Spinal cord (tissue), 9 donors: ENCODE measurements at regions not wholly inside any gene's neighbourhood (a gene's known extent, or its start where the extent isn't known, plus 50 kb on each side); places are given as distances from the start of the nearest gene placed in this dataset.

Experiments used
- DNase-seq, 6 donors: peaks; one replicate each; pipeline versions ENCODE4 v3.0.0 to v3.0.0-alpha.2; 2013 to 2015; ENCODE audit warnings: low spot score in 6 of 6, low read depth in 4 of 6
- H3K27ac ChIP-seq: one replicate; pipeline ENCODE4 v1.5.1; 2013; ENCODE audit warnings: low read depth, low read length, control low read depth
- H3K27me3 ChIP-seq: one replicate; pipeline ENCODE4 v1.6.1; 2013; ENCODE audit warnings: low read length; ENCODE audit not compliant: control insufficient read depth, insufficient read depth
- H3K36me3 ChIP-seq: one replicate; pipeline ENCODE4 v1.6.1; 2013; ENCODE audit warnings: low read length; ENCODE audit not compliant: control insufficient read depth, insufficient read depth
- H3K4me1 ChIP-seq: one replicate; pipeline ENCODE4 v1.6.1; 2013; ENCODE audit warnings: low read length; ENCODE audit not compliant: control insufficient read depth, insufficient read depth
- H3K4me3 ChIP-seq: one replicate; pipeline ENCODE4 v1.5.1; 2013; ENCODE audit warnings: low read depth, low read length, control low read depth
- H3K9me3 ChIP-seq: one replicate; pipeline ENCODE4 v1.6.1; 2013; ENCODE audit warnings: low read length; ENCODE audit not compliant: control insufficient read depth, insufficient read depth
- WGBS: methylation state at CpG from one replicate; pipeline ENCODE4 v1.1.5; 2013; ENCODE audit warnings: missing lambda C conversion rate; ENCODE audit not compliant: insufficient coverage; 5-methylcytosine and 5-hydroxymethylcytosine counted together
- donor health status: healthy.

GRCh38 chr13:111482126-111482525 lies 161.7 kb downstream of the TEX29 start:
- Histone ChIP-seq H3K27ac (no peak overlapping the region), H3K9me3 (peaks cover 4% of the 10 kb centered on the region), H3K27me3 (peaks cover 2% of the 10 kb centered on the region), H3K4me3 (no peak overlapping the region), H3K4me1 (peaks cover 6% of the 10 kb centered on the region), H3K36me3 (no peaks in the 10 kb centered on the region)
- WGBS: 97% methylated on average over 3 of the region's 6 CpGs
- DNase-seq: no peak

GRCh38 chr13:111482806-111483620 lies 162.6 kb downstream of the TEX29 start:
- Histone ChIP-seq H3K9me3 (peaks cover 10% of the 10 kb centered on the region), H3K4me3 (no peak overlapping the region), H3K27ac (no peak overlapping the region), H3K36me3 (no peaks in the 10 kb centered on the region), H3K4me1 (peaks cover 6% of the 10 kb centered on the region), H3K27me3 (peaks cover 2% of the 10 kb centered on the region)
- DNase-seq: no peak
- WGBS: 89% methylated on average over 18 of the region's 18 CpGs

- Histone ChIP-seq H3K9me3 (peaks cover 11% of the 10 kb centered on the region), H3K27ac (no peak overlapping the region), H3K27me3 (peaks cover 2% of the 10 kb centered on the region), H3K4me3 (no peak overlapping the region), H3K36me3 (no peaks in the 10 kb centered on the region), H3K4me1 (peaks cover 6% of the 10 kb centered on the region)
- WGBS: 100% methylated on average over 5 of the region's 7 CpGs
- no peak for DNase-seq
These were observed 163.2 kb downstream of the TEX29 start for GRCh38 chr13:111483621-111483987.

- H3K27ac ChIP-seq: no peak overlapping the region
- 71% methylated on average over 18 of the region's 22 CpGs for WGBS
- H3K27me3 ChIP-seq: peaks cover 7% of the 10 kb centered on the region
- no peak overlapping the region for H3K4me3 ChIP-seq
- peaks cover 11% of the 10 kb centered on the region for H3K9me3 ChIP-seq
- peak in 1 of 6 donors; percentile 24 for DNase-seq
- H3K4me1 ChIP-seq: peaks cover 6% of the 10 kb centered on the region
- no peaks in the 10 kb centered on the region for H3K36me3 ChIP-seq
These were observed 163.9 kb downstream of the TEX29 start for GRCh38 chr13:111484141-111484925.

- Histone ChIP-seq H3K27me3 (peaks cover 8% of the 10 kb centered on the region), H3K4me3 (no peak overlapping the region), H3K9me3 (peaks cover 11% of the 10 kb centered on the region), H3K4me1 (peaks cover 6% of the 10 kb centered on the region), H3K27ac (no peak overlapping the region), H3K36me3 (no peaks in the 10 kb centered on the region)
- no peak for DNase-seq
- WGBS: 90% methylated on average over 4 of the region's 7 CpGs
These were observed 164.5 kb downstream of the TEX29 start for GRCh38 chr13:111484959-111485358.

- no peak for DNase-seq
- H3K4me3 ChIP-seq: no peak overlapping the region
- peaks cover 11% of the 10 kb centered on the region for H3K9me3 ChIP-seq
- WGBS: 97% methylated on average over 13 of the region's 20 CpGs
- peaks cover 6% of the 10 kb centered on the region for H3K4me1 ChIP-seq
- no peaks in the 10 kb centered on the region for H3K36me3 ChIP-seq
- peaks cover 10% of the 10 kb centered on the region for H3K27me3 ChIP-seq
- H3K27ac ChIP-seq: no peak overlapping the region
These were observed 165.2 kb downstream of the TEX29 start for GRCh38 chr13:111485491-111486250.

GRCh38 chr13:111486331-111486730 lies 165.9 kb downstream of the TEX29 start:
- WGBS: 96% methylated on average over 8 of the region's 8 CpGs
- Histone ChIP-seq H3K27me3 (peaks cover 12% of the 10 kb centered on the region), H3K9me3 (peaks cover 11% of the 10 kb centered on the region), H3K36me3 (no peaks in the 10 kb centered on the region), H3K4me3 (no peak overlapping the region), H3K27ac (no peak overlapping the region), H3K4me1 (peaks cover 6% of the 10 kb centered on the region)
- DNase-seq: no peak

- Histone ChIP-seq H3K9me3 (peaks cover 11% of the 10 kb centered on the region), H3K36me3 (no peaks in the 10 kb centered on the region), H3K27ac (no peak overlapping the region), H3K27me3 (peaks cover 12% of the 10 kb centered on the region), H3K4me3 (no peak overlapping the region), H3K4me1 (peaks cover 6% of the 10 kb centered on the region)
- DNase-seq: no peak
- 96% methylated on average over 6 of the region's 6 CpGs for WGBS
These were observed 166.4 kb downstream of the TEX29 start for GRCh38 chr13:111486801-111487200.

- Histone ChIP-seq H3K4me1 (peaks cover 15% of the 10 kb centered on the region), H3K27ac (no peak overlapping the region), H3K4me3 (no peak overlapping the region), H3K27me3 (peaks cover 20% of the 10 kb centered on the region), H3K9me3 (peaks cover 11% of the 10 kb centered on the region), H3K36me3 (no peaks in the 10 kb centered on the region)
- no peak for DNase-seq
- WGBS: 89% methylated on average over 10 of the region's 13 CpGs
These were observed 168.2 kb downstream of the TEX29 start for GRCh38 chr13:111488486-111489132.
